Stimulated activated naive CD8-positive, alpha-beta T cell treated with anti-CD3 and anti-CD28 coated beads, Interleukin-15, Interleukin-2, amounts not matched to agents 100 ng/mL and 50 ng/mL, for 24 hours (primary cell): ENCODE measurements at regions not wholly inside any gene's neighbourhood (a gene's known extent, or its start where the extent isn't known, plus 50 kb on each side); places are given as distances from the start of the nearest gene placed in this dataset.
"Not testable (repeated sequence)": the region's sequence is repeated elsewhere in the genome, so short reads cannot be mapped to it uniquely, and the experiment has no call there.

ENCODE experiments used
- H3K27ac Mint-ChIP-seq: one replicate; pipeline ENCODE4 v1.8.0; 2021; ENCODE audit warnings: mild to moderate bottlenecking, mixed read lengths
- H3K27me3 Mint-ChIP-seq: one replicate; pipeline ENCODE4 v1.8.0; 2021; ENCODE audit warnings: mixed read lengths
- H3K36me3 Mint-ChIP-seq: one replicate; pipeline ENCODE4 v1.8.0; 2021; ENCODE audit warnings: low read depth, mixed read lengths
- H3K4me1 Mint-ChIP-seq: one replicate; pipeline ENCODE4 v1.8.0; 2021; ENCODE audit warnings: low read depth, mixed read lengths
- H3K4me3 Mint-ChIP-seq: one replicate; pipeline ENCODE4 v1.8.0; 2021; ENCODE audit warnings: mild to moderate bottlenecking, mixed read lengths
- H3K9me3 Mint-ChIP-seq: one replicate; pipeline ENCODE4 v1.8.0; 2021; ENCODE audit warnings: mixed read lengths

DNA sequence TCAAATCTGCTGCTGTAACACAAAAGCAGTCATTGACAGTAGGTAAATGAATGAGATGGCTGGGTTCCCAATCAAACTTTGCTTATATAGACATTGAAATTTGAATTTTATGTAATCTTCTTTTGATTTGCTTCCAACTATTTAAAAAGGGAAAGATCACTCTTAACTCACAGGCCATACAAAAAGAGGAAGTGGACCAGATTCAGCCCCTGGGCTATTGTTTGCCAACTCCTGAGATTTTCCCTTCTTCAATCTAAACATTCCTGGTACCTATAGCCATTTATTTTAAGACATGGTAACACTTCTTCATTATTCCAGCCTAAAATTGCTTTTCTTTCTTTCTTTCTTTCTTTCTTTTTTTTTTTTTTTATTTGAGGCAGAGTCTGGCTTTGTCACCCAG, 260.6 kb downstream of the TFAP2A start:
- no peaks in the 10 kb centered on the region for H3K36me3 Mint-ChIP-seq
- H3K9me3 Mint-ChIP-seq = peaks cover 3% of the 10 kb centered on the region
- H3K27ac Mint-ChIP-seq = no peak overlapping the region

GRCh38 chr6:10151144-10151915, 263.5 kb downstream of the TFAP2A start:
- H3K4me1 Mint-ChIP-seq = no peaks in the 10 kb centered on the region
- no peaks in the 10 kb centered on the region for H3K36me3 Mint-ChIP-seq
- H3K4me3 Mint-ChIP-seq = no peak overlapping the region
- H3K27ac Mint-ChIP-seq = no peak overlapping the region
- no peaks in the 10 kb centered on the region for H3K9me3 Mint-ChIP-seq
- H3K27me3 Mint-ChIP-seq = no peaks in the 10 kb centered on the region

More for the DNA sequence above, 260.6 kb downstream of the TFAP2A start:
- Mint-ChIP-seq H3K27me3 (no peaks in the 10 kb centered on the region), H3K4me3 (no peak overlapping the region), H3K4me1 (no peaks in the 10 kb centered on the region)

GRCh38 chr6:10149603-10150002, 265.3 kb downstream of the TFAP2A start:
- no peaks in the 10 kb centered on the region for H3K9me3 Mint-ChIP-seq
- H3K27me3 Mint-ChIP-seq = no peaks in the 10 kb centered on the region
- H3K27ac Mint-ChIP-seq = no peak overlapping the region
- no peaks in the 10 kb centered on the region for H3K4me1 Mint-ChIP-seq
- H3K4me3 Mint-ChIP-seq = no peak overlapping the region
- H3K36me3 Mint-ChIP-seq = no peaks in the 10 kb centered on the region

DNA sequence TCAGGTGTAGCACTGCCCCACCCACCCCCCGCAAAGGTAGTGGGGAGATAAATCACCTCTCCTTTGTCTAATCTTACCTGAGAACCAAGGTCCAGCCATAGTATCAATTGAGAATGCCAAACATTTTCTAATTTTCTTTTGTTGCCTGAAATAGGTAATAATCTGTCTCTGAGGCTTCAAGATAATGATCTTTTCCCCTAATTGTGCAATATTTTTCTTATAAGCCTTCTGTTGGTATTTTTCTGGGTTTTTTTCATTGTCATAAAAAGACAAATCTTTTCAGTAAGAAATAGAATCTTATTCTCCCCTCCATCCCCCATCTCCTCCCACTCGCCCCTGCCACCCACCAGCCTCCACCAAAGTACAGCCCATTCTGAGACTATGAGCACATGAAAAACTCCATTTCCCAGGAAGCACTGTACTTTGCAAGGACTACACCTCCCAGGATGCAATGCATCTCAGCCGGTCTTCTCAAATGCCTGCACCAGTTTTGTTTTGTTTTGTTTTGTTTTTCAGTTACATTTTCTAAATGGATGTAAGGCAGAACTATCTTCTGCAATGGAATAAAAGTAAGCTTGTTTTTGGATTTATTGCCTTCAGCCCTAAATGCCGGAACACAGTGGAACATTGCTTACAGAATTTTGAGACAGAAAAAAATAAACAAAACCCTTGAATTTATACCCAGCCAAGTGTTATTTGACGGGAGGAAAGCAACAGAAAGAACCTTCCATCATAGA, 268.0 kb downstream of the TFAP2A start:
- no peaks in the 10 kb centered on the region for H3K4me1 Mint-ChIP-seq
- H3K27me3 Mint-ChIP-seq = no peaks in the 10 kb centered on the region
- H3K36me3 Mint-ChIP-seq = no peaks in the 10 kb centered on the region
- H3K9me3 Mint-ChIP-seq = no peaks in the 10 kb centered on the region
- no peak overlapping the region for H3K27ac Mint-ChIP-seq
- H3K4me3 Mint-ChIP-seq = peak overlapping the region; percentile 27

GRCh38 chr6:10144772-10145171, 270.1 kb downstream of the TFAP2A start:
- H3K4me3 Mint-ChIP-seq = no peak overlapping the region
- no peak overlapping the region for H3K27ac Mint-ChIP-seq
- H3K9me3 Mint-ChIP-seq = no peaks in the 10 kb centered on the region

DNA sequence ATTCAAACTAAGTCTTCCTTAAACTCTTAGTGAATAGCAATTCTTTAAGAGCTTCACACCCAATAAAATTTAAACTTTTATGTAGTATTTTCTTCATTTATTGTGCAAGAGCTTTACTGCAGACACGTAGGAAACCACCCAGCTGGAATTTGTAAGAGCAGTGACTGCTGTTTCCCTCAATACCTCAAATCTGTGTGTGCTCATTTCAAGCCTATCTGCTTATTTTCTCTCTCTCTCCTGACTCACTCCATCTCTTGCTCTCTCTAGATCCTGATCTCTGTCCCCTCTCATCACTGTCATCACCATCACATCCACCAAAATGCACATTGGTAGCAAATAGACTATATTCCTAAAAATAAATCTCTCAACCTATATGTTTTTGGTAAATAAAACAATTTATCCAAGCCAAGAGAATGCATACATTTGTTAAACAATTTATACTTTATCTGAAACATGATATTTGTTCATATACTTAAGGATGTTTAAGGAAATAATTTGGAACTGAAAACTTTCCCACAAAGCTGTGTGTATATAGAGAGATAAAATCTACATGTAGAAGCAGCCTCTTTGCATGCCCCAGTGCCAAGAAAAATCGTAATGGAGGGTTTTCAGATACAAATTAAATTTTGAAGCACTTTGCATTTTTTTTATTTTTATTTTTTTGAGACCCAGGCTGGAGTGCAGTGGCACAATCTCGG, 273.0 kb downstream of the TFAP2A start:
- Mint-ChIP-seq H3K36me3 (no peaks in the 10 kb centered on the region), H3K27ac (no peak overlapping the region), H3K4me3 (no peak overlapping the region), H3K4me1 (no peaks in the 10 kb centered on the region), H3K27me3 (no peaks in the 10 kb centered on the region), H3K9me3 (no peaks in the 10 kb centered on the region)

More at GRCh38 chr6:10144772-10145171, 270.1 kb downstream of the TFAP2A start:
- Mint-ChIP-seq H3K4me1 (no peaks in the 10 kb centered on the region), H3K36me3 (no peaks in the 10 kb centered on the region), H3K27me3 (no peaks in the 10 kb centered on the region)

DNA sequence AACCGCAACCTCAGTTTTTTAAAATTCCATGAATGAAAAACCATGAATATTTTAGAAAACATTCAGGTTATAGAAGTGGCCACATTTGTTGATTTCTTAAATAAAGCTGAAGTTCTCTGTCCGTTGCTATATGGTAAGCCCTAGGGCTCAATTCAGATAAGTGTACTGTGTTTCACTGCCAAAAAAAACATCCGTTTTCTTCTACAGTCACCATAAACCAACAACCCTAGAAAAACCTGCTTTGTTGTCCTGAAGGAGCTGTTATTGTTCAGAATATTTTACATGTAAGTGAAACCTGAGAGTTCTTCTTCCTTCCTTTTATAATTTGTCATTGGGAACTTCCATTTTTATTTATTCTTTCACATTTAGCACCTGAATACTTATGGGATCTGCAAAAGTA, 274.1 kb downstream of the TFAP2A start:
- no peak overlapping the region for H3K4me3 Mint-ChIP-seq
- no peak overlapping the region for H3K27ac Mint-ChIP-seq
- H3K4me1 Mint-ChIP-seq = no peaks in the 10 kb centered on the region
- H3K27me3 Mint-ChIP-seq = no peaks in the 10 kb centered on the region
- H3K36me3 Mint-ChIP-seq = no peaks in the 10 kb centered on the region
- H3K9me3 Mint-ChIP-seq = no peaks in the 10 kb centered on the region

DNA sequence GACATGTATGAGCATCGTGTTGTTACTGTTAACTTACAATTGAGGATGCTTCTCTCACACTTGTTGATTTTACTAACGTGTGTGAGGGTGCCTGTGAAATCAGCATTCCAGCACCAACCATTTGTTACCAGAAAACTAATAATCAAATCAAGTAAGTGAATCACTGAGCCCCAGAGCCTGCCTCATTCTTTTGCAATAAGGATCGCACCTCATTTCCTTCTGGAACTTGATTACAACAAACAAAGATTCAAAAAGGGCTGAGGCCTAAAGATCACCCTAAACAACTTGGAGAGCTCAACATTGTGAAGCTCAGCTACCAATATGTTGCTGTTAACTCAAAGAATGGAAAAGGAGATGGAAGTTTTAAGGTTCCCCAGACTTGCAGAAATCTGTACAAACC, 274.7 kb downstream of the TFAP2A start:
- H3K4me3 Mint-ChIP-seq = no peak overlapping the region
- no peaks in the 10 kb centered on the region for H3K27me3 Mint-ChIP-seq
- no peak overlapping the region for H3K27ac Mint-ChIP-seq
- no peaks in the 10 kb centered on the region for H3K36me3 Mint-ChIP-seq
- no peaks in the 10 kb centered on the region for H3K4me1 Mint-ChIP-seq
- H3K9me3 Mint-ChIP-seq = no peaks in the 10 kb centered on the region

DNA sequence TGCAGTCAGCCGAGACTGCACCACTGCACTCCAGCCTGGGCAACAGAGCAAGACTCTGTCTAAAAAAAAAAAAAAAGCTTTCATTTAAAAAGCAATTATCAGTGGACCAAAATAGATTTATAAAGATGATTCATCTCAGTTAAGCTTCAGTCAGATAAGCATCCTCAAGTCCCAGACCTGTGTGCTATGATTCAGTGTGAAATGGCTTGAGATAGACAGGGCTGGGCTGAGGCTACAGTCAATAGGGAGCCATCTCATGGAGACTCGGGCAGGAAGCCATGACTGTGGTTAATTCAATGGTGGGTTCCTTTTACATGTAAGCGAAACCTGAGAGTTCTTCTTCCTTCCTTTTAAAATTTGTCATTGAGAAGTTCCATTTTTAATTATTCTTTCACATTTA, 276.0 kb downstream of the TFAP2A start:
- H3K4me3 Mint-ChIP-seq = no peak overlapping the region
- no peaks in the 10 kb centered on the region for H3K4me1 Mint-ChIP-seq
- no peaks in the 10 kb centered on the region for H3K9me3 Mint-ChIP-seq
- H3K36me3 Mint-ChIP-seq = no peaks in the 10 kb centered on the region
- H3K27ac Mint-ChIP-seq = no peak overlapping the region
- H3K27me3 Mint-ChIP-seq = no peaks in the 10 kb centered on the region

- Mint-ChIP-seq H3K36me3 (no peaks in the 10 kb centered on the region), H3K9me3 (no peaks in the 10 kb centered on the region), H3K4me3 (no peak overlapping the region), H3K4me1 (no peaks in the 10 kb centered on the region), H3K27ac (no peak overlapping the region), H3K27me3 (no peaks in the 10 kb centered on the region)
These were observed 278.2 kb downstream of the TFAP2A start for GRCh38 chr6:10136636-10137035.

- H3K4me3 Mint-ChIP-seq, H3K27me3 Mint-ChIP-seq, H3K4me1 Mint-ChIP-seq, H3K27ac Mint-ChIP-seq, H3K9me3 Mint-ChIP-seq, H3K36me3 Mint-ChIP-seq: not testable (repeated sequence)
These were observed 280.7 kb downstream of the TFAP2A start for GRCh38 chr6:10134185-10134584.

- no peaks in the 10 kb centered on the region for H3K27me3 Mint-ChIP-seq
- H3K27ac Mint-ChIP-seq = no peak overlapping the region
- H3K4me1 Mint-ChIP-seq = no peaks in the 10 kb centered on the region
- H3K36me3 Mint-ChIP-seq = no peaks in the 10 kb centered on the region
- H3K4me3 Mint-ChIP-seq = no peak overlapping the region
- H3K9me3 Mint-ChIP-seq = no peaks in the 10 kb centered on the region
These were observed 286.2 kb downstream of the TFAP2A start for GRCh38 chr6:10128721-10129120.

GRCh38 chr6:10122164-10122563, 292.7 kb downstream of the TFAP2A start:
- H3K27me3 Mint-ChIP-seq = no peaks in the 10 kb centered on the region
- H3K4me1 Mint-ChIP-seq = no peaks in the 10 kb centered on the region
- H3K27ac Mint-ChIP-seq = no peak overlapping the region
- H3K4me3 Mint-ChIP-seq = no peak overlapping the region
- H3K9me3 Mint-ChIP-seq = no peaks in the 10 kb centered on the region
- H3K36me3 Mint-ChIP-seq = no peaks in the 10 kb centered on the region

DNA sequence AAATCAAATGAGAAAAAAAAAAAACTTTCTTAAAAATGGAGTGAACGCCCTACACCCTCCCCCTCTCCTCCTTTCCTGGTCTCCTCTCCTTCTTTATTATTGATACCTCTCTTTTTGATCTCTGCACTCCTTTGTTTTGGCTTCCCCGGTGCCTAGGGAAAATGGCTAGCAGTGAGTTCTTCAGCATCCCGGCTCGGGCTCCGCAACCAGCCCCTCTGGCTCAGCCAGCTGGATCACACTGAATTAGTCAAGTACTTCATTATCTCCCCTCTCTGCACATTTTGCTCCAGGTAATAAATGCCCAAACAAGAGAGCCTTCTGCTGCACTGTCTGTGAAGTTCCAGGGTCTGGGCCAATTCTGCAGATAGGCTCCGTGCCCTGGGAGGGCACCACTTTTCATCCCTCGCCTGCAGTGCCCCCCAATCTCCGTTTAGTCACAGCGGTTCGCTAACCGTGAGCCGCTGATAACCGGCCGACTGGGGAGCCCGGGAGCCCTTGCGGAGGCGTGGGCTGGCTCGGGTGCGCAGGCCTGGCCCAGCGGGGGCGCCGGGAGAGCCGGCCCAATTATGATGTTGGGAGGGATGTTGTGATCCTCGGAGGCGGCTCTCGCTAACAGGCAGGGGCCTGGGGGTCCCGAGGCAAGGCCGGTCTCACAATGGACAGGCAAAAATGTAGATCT, 301.9 kb downstream of the TFAP2A start:
- Mint-ChIP-seq H3K4me1 (no peaks in the 10 kb centered on the region), H3K27ac (no peak overlapping the region), H3K4me3 (no peak overlapping the region), H3K27me3 (peaks cover 19% of the 10 kb centered on the region), H3K9me3 (no peaks in the 10 kb centered on the region), H3K36me3 (no peaks in the 10 kb centered on the region)

- H3K27ac Mint-ChIP-seq = no peak overlapping the region
- no peaks in the 10 kb centered on the region for H3K36me3 Mint-ChIP-seq
- H3K4me3 Mint-ChIP-seq = no peak overlapping the region
- H3K9me3 Mint-ChIP-seq = no peaks in the 10 kb centered on the region
- peaks cover 19% of the 10 kb centered on the region for H3K27me3 Mint-ChIP-seq
- H3K4me1 Mint-ChIP-seq = no peaks in the 10 kb centered on the region
These were observed 302.9 kb downstream of the TFAP2A start for GRCh38 chr6:10111975-10112374.
